Thyroid gland (tissue), 4 donors: ENCODE measurements at regions not wholly inside any gene's neighbourhood (a gene's known extent, or its start where the extent isn't known, plus 50 kb on each side); places are given as distances from the start of the nearest gene placed in this dataset.

ENCODE experiments used
- CTCF ChIP-seq, 6 experiments: fragments of 200-600 bp in 3 of 6; fragments of 450-650 bp in 3 of 6; sonication (generic) in 3 of 6; IDR thresholded peaks; one replicate each; pipeline ENCODE4 v1.5.1; 2016 to 2019; ENCODE audit warnings: antibody characterized with exemption in 6 of 6, mild to moderate bottlenecking in 2 of 6, inconsistent platforms in 1 of 6, moderate library complexity in 1 of 6
- POLR2A ChIP-seq, 2 donors: fragments of 450-650 bp; IDR thresholded peaks; one replicate each; pipeline ENCODE4 v1.6.1; 2017; ENCODE audit warnings: antibody characterized with exemption in 2 of 2, mild to moderate bottlenecking in 2 of 2, moderate library complexity in 1 of 2

- TF ChIP-seq CTCF (IDR thresholded peaks at IDR 0.05) (no peak), POLR2A (IDR thresholded peaks at IDR 0.05) (no peak)
Measured at GRCh38 chr13:50303963-50304721, 288.9 kb downstream of the KCNRG start.
